HFF-Myc (cell line): ENCODE measurements at regions not wholly inside any gene's neighbourhood (a gene's known extent, or its start where the extent isn't known, plus 50 kb on each side); places are given as distances from the start of the nearest gene placed in this dataset.

Source experiments
- DNase-seq: peaks from one replicate; pipeline ENCODE4 v3.0.0-alpha.2; 2011; ENCODE audit warnings: low read depth; ENCODE audit errors: extremely low read depth
- H3K4me3 ChIP-seq: replicated peaks from 2 replicates; pipeline ENCODE4 v1.5.1; 2011; ENCODE audit warnings: low read depth, mild to moderate bottlenecking, control low read depth, low read length
- TF ChIP-seq, protein P1 (sequence below): IDR thresholded peaks from 2 replicates; pipeline ENCODE4 v1.5.1; 2012; ENCODE audit warnings: mild to moderate bottlenecking, low read depth, low read length, control low read depth; ENCODE audit errors: missing control alignments

- H3K4me3 ChIP-seq: no peak overlapping the region
- DNase-seq: no peak
- TF ChIP-seq, protein P1, sequence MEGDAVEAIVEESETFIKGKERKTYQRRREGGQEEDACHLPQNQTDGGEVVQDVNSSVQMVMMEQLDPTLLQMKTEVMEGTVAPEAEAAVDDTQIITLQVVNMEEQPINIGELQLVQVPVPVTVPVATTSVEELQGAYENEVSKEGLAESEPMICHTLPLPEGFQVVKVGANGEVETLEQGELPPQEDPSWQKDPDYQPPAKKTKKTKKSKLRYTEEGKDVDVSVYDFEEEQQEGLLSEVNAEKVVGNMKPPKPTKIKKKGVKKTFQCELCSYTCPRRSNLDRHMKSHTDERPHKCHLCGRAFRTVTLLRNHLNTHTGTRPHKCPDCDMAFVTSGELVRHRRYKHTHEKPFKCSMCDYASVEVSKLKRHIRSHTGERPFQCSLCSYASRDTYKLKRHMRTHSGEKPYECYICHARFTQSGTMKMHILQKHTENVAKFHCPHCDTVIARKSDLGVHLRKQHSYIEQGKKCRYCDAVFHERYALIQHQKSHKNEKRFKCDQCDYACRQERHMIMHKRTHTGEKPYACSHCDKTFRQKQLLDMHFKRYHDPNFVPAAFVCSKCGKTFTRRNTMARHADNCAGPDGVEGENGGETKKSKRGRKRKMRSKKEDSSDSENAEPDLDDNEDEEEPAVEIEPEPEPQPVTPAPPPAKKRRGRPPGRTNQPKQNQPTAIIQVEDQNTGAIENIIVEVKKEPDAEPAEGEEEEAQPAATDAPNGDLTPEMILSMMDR: no peak
Measured at GRCh38 chr5:58150926-58151325, 309.0 kb downstream of the PLK2 start.

DNA sequence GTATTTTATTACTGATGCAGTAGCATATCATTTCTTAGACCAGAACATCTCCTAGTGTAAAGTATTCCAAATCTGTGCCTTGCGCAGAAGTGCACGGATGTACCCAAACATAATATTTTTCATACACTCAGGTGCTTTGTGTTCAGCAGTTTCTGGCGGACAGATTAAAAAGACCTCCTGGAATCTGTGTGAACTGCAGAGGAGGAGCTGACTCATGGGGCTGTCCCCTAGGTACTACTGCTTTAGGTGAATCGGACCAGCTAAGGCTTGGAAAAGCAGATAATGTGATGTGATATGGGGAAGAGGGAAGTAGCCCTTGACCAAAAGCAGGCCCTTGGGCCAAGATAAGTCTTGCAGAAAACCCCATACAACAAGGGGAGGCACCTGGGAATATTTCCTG is 310.1 kb downstream of the PLK2 start:
- TF ChIP-seq, protein P1: no peak
- no peak for DNase-seq
- no peak overlapping the region for H3K4me3 ChIP-seq

GRCh38 chr5:58149345-58149744 is 310.5 kb downstream of the PLK2 start:
- no peak overlapping the region for H3K4me3 ChIP-seq
- DNase-seq: no peak
- TF ChIP-seq, protein P1: no peak

- DNase-seq: no peak
- H3K4me3 ChIP-seq: no peak overlapping the region
- TF ChIP-seq, protein P1: no peak
Measured at GRCh38 chr5:58148254-58148775, 311.6 kb downstream of the PLK2 start.

DNA sequence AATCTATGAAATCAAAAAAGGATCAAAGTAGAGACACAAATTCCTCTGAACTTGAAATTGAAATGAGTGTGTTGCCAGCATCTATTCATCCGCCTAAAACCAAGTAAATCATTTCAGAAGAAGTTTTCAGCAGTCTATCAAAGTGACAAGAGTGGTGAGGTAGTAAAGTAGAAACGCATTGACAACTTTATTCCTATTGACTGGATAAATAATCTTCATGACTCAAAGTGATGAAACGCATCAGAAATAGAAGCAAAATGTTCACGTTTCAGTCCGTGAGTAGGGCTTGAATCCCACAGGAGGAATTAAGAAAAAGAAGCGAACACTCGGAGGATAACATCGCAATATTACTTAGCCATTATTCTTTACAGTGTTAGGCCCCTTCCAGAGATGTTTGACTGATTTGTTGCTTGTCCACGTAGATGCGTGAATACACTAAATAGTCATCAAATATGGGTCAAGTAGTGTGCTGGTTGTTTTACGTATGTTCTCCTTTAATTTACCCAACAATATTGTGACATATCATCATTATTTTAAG is 314.4 kb downstream of the PLK2 start:
- DNase-seq: no peak
- H3K4me3 ChIP-seq: no peak overlapping the region
- TF ChIP-seq, protein P1: no peak

- DNase-seq: no peak
- no peak overlapping the region for H3K4me3 ChIP-seq
- TF ChIP-seq, protein P1: no peak
Measured at GRCh38 chr5:58143727-58144126, 316.2 kb downstream of the PLK2 start.

DNA sequence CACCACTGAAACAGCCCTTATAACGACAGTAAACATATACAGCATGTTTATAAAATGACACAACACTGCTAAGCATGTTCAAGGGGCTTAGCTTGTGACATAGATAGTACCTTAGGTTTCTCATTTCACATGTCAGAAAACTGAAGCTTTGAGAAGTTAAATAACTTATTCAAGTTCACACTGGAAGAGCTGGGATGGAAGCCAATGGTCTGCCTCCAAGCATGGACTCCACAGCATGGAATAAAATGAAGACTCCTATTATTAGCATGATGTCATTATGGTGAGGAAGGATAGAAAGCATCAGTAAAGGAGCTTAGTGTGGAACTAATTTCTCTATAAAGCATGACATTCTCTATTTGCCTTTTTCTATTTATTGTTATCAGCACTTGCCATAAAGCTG is 316.7 kb downstream of the PLK2 start:
- H3K4me3 ChIP-seq: no peak overlapping the region
- no peak for DNase-seq
- TF ChIP-seq, protein P1: no peak
